IMR-90 (cell line): ENCODE measurements at regions not wholly inside any gene's neighbourhood (a gene's known extent, or its start where the extent isn't known, plus 50 kb on each side); places are given as distances from the start of the nearest gene placed in this dataset.

Source experiments
- ATAC-seq: fragments of 200-7000 bp; cut with Tn5 transposase; 2 replicates; pipeline ENCODE4 v1.9.1; 2020; ENCODE audit warnings: low read depth, mild to moderate bottlenecking, moderate library complexity
- BruUV-seq: library from RNA; stranded (reverse); fragments of 400-500 nt; replicated peaks from 2 replicates; lab custom pipeline; 2021; lab: Mats Ljungman, UMichigan
- CTCF ChIA-PET: fragments of 300-600 bp; formaldehyde crosslinking; extraction: SDS; loops from one replicate; lab custom pipeline; 2021; ENCODE audit warnings: antibody characterized with exemption; lab: Yijun Ruan, JAX
- POLR2A ChIA-PET: fragments of 300-600 bp; sonication (Branson Sonifier 250); formaldehyde crosslinking; loops from one replicate; lab custom pipeline; 2022; ENCODE audit warnings: antibody characterized with exemption; ENCODE audit not compliant: unreplicated experiment; lab: Charles Lee
- DNase-seq: peaks from one replicate; pipeline ENCODE4 v3.0.0; 2013
- H2AFZ ChIP-seq: replicated peaks from 2 replicates; pipeline ENCODE3; 2013; ENCODE audit warnings: low read length, mild to moderate bottlenecking; ENCODE audit not compliant: poor library complexity
- H2AK5ac ChIP-seq: 2 replicates; pipeline ENCODE4 v1.6.1; 2013; ENCODE audit warnings: low read depth, low read length, inconsistent platforms
- H2AK9ac ChIP-seq: replicated peaks from 2 replicates; pipeline ENCODE3; 2013; ENCODE audit warnings: mild to moderate bottlenecking, low read depth, low read length, moderate library complexity; ENCODE audit not compliant: poor library complexity
- H2BK120ac ChIP-seq: 2 replicates; pipeline ENCODE4 v1.6.1; 2013; ENCODE audit warnings: low read depth, low read length, inconsistent platforms
- H2BK15ac ChIP-seq: 3 replicates; pipeline ENCODE4 v1.6.1; 2013; ENCODE audit warnings: low read depth, low read length, inconsistent platforms
- H2BK20ac ChIP-seq: 2 replicates; pipeline ENCODE4 v1.6.1; 2013; ENCODE audit warnings: low read depth, mild to moderate bottlenecking, inconsistent platforms, low read length, moderate library complexity
- H2BK5ac ChIP-seq: 2 replicates; pipeline ENCODE4 v1.6.1; 2013; ENCODE audit warnings: mild to moderate bottlenecking, low read depth, low read length, inconsistent platforms; ENCODE audit not compliant: poor library complexity, severe bottlenecking
- H3K14ac ChIP-seq: replicated peaks from 2 replicates; pipeline ENCODE4 v1.6.1; 2013; ENCODE audit warnings: low read depth, low read length, inconsistent platforms
- H3K18ac ChIP-seq: 2 replicates; pipeline ENCODE4 v1.6.1; 2013; ENCODE audit warnings: low read depth, low read length, control low read depth
- H3K23ac ChIP-seq: 2 replicates; pipeline ENCODE4 v1.6.1; 2013; ENCODE audit warnings: low read depth, low read length, inconsistent platforms
- H3K27ac ChIP-seq: 2 replicates; pipeline ENCODE4 v1.5.1; 2013; ENCODE audit warnings: mild to moderate bottlenecking, control low read depth, low read length; ENCODE audit not compliant: insufficient read depth
- H3K27me3 ChIP-seq: 2 replicates; pipeline ENCODE4 v1.6.1; 2013; ENCODE audit warnings: low read length; ENCODE audit not compliant: control insufficient read depth, insufficient read depth
- H3K36me3 ChIP-seq: 2 replicates; pipeline ENCODE4 v1.6.1; 2013; ENCODE audit warnings: low read length, mixed read lengths; ENCODE audit not compliant: control insufficient read depth, insufficient read depth
- H3K4ac ChIP-seq: 2 replicates; pipeline ENCODE4 v1.6.1; 2013; ENCODE audit warnings: low read depth, low read length, inconsistent platforms
- H3K4me1 ChIP-seq: 2 replicates; pipeline ENCODE4 v1.6.1; 2013; ENCODE audit warnings: low read length, mixed read lengths; ENCODE audit not compliant: control insufficient read depth, insufficient read depth
- H3K4me2 ChIP-seq: 2 replicates; pipeline ENCODE4 v1.6.1; 2013; ENCODE audit warnings: low read depth, mild to moderate bottlenecking, control low read depth, low read length, moderate library complexity
- H3K4me3 ChIP-seq: 2 replicates; pipeline ENCODE4 v1.5.1; 2013; ENCODE audit warnings: low read depth, mild to moderate bottlenecking, control low read depth, low read length, moderate library complexity; ENCODE audit not compliant: insufficient read depth
- H3K56ac ChIP-seq: 2 replicates; pipeline ENCODE4 v1.6.1; 2013; ENCODE audit warnings: low read length, inconsistent platforms; ENCODE audit not compliant: insufficient read depth; ENCODE audit errors: extremely low read depth
- H3K79me1 ChIP-seq, 2 experiments: 2 replicates each; pipeline ENCODE4 v1.6.1; 2013; ENCODE audit warnings: low read length in 2 of 2, inconsistent platforms in 1 of 2, low read depth in 1 of 2
- H3K9ac ChIP-seq: 2 replicates; pipeline ENCODE4 v1.6.1; 2013; ENCODE audit warnings: low read depth, low read length, control low read depth
- H3K9me1 ChIP-seq: 2 replicates; pipeline ENCODE4 v1.6.1; 2013; ENCODE audit warnings: low read length, inconsistent platforms; ENCODE audit not compliant: insufficient read depth
- H3K9me3 ChIP-seq: 2 replicates; pipeline ENCODE4 v1.6.1; 2013; ENCODE audit warnings: low read length; ENCODE audit not compliant: control insufficient read depth, insufficient read depth
- H4K20me1 ChIP-seq: 2 replicates; pipeline ENCODE4 v1.6.1; 2013; ENCODE audit warnings: low read length, inconsistent platforms; ENCODE audit not compliant: insufficient read depth
- H4K5ac ChIP-seq: 2 replicates; pipeline ENCODE4 v1.6.1; 2013; ENCODE audit warnings: mild to moderate bottlenecking, low read depth, low read length, control low read depth
- H4K8ac ChIP-seq, 2 experiments: 2 replicates each; pipeline ENCODE4 v1.6.1; 2013; ENCODE audit warnings: low read depth in 2 of 2, low read length in 2 of 2, control low read depth in 1 of 2, inconsistent platforms in 1 of 2
- H4K91ac ChIP-seq: 2 replicates; pipeline ENCODE4 v1.6.1; 2013; ENCODE audit warnings: low read depth, low read length, inconsistent platforms; ENCODE audit not compliant: insufficient read depth
- FOS ChIP-seq: fragments of 150-350 bp; IDR thresholded peaks from 2 replicates; pipeline ENCODE4 v1.6.1; 2016; ENCODE audit warnings: low read depth, low read length
- MAFK ChIP-seq: IDR thresholded peaks from 2 replicates; pipeline ENCODE4 v1.6.1; 2012; ENCODE audit warnings: low read depth, low read length, improper control_type of control experiment
- MAZ ChIP-seq: IDR thresholded peaks from 2 replicates; pipeline ENCODE4 v1.6.1; 2012; ENCODE audit warnings: low read depth, mild to moderate bottlenecking, low read length, improper control_type of control experiment, moderate library complexity, borderline replicate concordance
- MXI1 ChIP-seq: IDR thresholded peaks from 2 replicates; pipeline ENCODE4 v1.6.1; 2012; ENCODE audit warnings: low read depth, mild to moderate bottlenecking, low read length, moderate library complexity, borderline replicate concordance
- RCOR1 ChIP-seq: IDR thresholded peaks from 2 replicates; pipeline ENCODE4 v1.6.1; 2012; ENCODE audit warnings: mild to moderate bottlenecking, low read length, improper control_type of control experiment; ENCODE audit not compliant: insufficient replicate concordance
- USF2 ChIP-seq: fragments of 150-350 bp; IDR thresholded peaks from 2 replicates; pipeline ENCODE4 v1.6.1; 2017; ENCODE audit warnings: mild to moderate bottlenecking, antibody characterized with exemption, low read length, low read depth
- dilution Hi-C: fragments of 300-500 bp; cut with HindIII; formaldehyde crosslinking; loops from one replicate; pipeline ENCODE4 v1.14.3; 2018; ENCODE audit warnings: low sequenced_read_pairs; ENCODE audit not compliant: unreplicated experiment
- in situ Hi-C: fragments of 300-500 bp; cut with MboI; formaldehyde crosslinking; loops from 3 replicates; pipeline ENCODE4 v1.14.3; 2019; ENCODE audit warnings: low sequenced_read_pairs, inconsistent platforms, mixed read lengths
- intact Hi-C: fragments of 100-400 bp; cut with micrococcal nuclease; formaldehyde crosslinking; loops from 2 replicates; pipeline ENCODE4 v1.10.0; 2022

- Histone ChIP-seq H2AK5ac (no peak overlapping the region), H3K18ac (no peak overlapping the region), H3K9ac (no peak overlapping the region), H3K27me3 (no peaks in the 10 kb centered on the region), H2BK5ac (no peak overlapping the region), H3K4me2 (no peak overlapping the region), H2BK120ac (no peak overlapping the region), H3K79me1 (no peaks in the 10 kb centered on the region), H4K91ac (no peak overlapping the region), H2AFZ (no peak overlapping the region), H4K5ac (no peak overlapping the region), H3K23ac (no peak overlapping the region), H2BK20ac (no peak overlapping the region), H4K8ac (no peak overlapping the region), H3K4me1 (no peaks in the 10 kb centered on the region), H2AK9ac (no peak overlapping the region), H3K14ac (no peak overlapping the region), H3K36me3 (no peaks in the 10 kb centered on the region), H3K27ac (no peak overlapping the region), H4K20me1 (no peaks in the 10 kb centered on the region), H3K4me3 (no peak overlapping the region), H3K4ac (no peak overlapping the region), H3K56ac (no peak overlapping the region), H3K9me1 (no peaks in the 10 kb centered on the region), H2BK15ac (no peak overlapping the region), H3K9me3 (no peaks in the 10 kb centered on the region)
- DNase-seq: no peak
- dilution Hi-C loops: no loop called here
- BruUV-seq: no TSS peak
- ATAC-seq: no peak
- ChIA-PET CTCF (no interaction called here), POLR2A (no interaction called here)
- in situ Hi-C loops: no loop called here
- TF ChIP-seq RCOR1 (no peak), MXI1 (no peak), FOS (no peak), MAFK (no peak), USF2 (no peak), MAZ (no peak)
- intact Hi-C loops: no loop called here
Measured at GRCh38 chr20:40230486-40230885, 458.6 kb downstream of the MAFB start.
